GM12878 (cell line): ENCODE measurements at regions not wholly inside any gene's neighbourhood (a gene's known extent, or its start where the extent isn't known, plus 50 kb on each side); places are given as distances from the start of the nearest gene placed in this dataset.

Source experiments
- IKZF1 ChIP-seq: fragments of 450-650 bp; conservative IDR thresholded peaks from 2 replicates; pipeline ENCODE4 v1.6.1; 2017; ENCODE audit warnings: antibody characterized with exemption, mild to moderate bottlenecking
- POLR2AphosphoS5 ChIP-seq: IDR thresholded peaks from 2 replicates; pipeline ENCODE4 v1.6.1; 2011; ENCODE audit warnings: mild to moderate bottlenecking, low read length, inconsistent platforms
- POU2F2 ChIP-seq: IDR thresholded peaks from 3 replicates; pipeline ENCODE4 v1.6.1; 2011; ENCODE audit warnings: low read depth, mild to moderate bottlenecking, low read length, borderline replicate concordance
- TF ChIP-seq, protein P1 (sequence below): fragments of 450-650 bp; formaldehyde crosslinking; IDR thresholded peaks from 2 replicates; pipeline ENCODE4 v1.4.0; 2020; ENCODE audit warnings: mild to moderate bottlenecking, moderate library complexity

DNA sequence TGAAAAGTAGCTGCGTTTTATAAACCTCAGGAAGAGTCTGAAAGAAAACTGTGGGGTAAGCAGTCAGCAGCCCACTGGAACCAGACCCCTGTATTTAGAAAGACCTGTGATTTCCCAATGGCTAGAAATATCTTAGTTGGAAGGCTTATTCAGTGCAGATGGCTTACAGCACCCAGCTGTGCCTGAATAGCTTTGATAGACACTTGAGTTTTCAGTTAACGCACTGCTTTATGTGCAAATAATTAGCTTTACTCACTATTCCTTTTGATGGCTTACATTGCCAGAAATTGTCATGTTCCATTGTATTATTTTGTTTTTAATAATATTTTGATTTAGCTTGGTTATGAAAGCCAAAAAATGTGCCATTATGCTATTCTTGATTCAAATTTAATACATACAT lies 465.3 kb upstream of the SYNCRIP start:
- no peak for TF ChIP-seq POLR2AphosphoS5
- TF ChIP-seq, protein P1, sequence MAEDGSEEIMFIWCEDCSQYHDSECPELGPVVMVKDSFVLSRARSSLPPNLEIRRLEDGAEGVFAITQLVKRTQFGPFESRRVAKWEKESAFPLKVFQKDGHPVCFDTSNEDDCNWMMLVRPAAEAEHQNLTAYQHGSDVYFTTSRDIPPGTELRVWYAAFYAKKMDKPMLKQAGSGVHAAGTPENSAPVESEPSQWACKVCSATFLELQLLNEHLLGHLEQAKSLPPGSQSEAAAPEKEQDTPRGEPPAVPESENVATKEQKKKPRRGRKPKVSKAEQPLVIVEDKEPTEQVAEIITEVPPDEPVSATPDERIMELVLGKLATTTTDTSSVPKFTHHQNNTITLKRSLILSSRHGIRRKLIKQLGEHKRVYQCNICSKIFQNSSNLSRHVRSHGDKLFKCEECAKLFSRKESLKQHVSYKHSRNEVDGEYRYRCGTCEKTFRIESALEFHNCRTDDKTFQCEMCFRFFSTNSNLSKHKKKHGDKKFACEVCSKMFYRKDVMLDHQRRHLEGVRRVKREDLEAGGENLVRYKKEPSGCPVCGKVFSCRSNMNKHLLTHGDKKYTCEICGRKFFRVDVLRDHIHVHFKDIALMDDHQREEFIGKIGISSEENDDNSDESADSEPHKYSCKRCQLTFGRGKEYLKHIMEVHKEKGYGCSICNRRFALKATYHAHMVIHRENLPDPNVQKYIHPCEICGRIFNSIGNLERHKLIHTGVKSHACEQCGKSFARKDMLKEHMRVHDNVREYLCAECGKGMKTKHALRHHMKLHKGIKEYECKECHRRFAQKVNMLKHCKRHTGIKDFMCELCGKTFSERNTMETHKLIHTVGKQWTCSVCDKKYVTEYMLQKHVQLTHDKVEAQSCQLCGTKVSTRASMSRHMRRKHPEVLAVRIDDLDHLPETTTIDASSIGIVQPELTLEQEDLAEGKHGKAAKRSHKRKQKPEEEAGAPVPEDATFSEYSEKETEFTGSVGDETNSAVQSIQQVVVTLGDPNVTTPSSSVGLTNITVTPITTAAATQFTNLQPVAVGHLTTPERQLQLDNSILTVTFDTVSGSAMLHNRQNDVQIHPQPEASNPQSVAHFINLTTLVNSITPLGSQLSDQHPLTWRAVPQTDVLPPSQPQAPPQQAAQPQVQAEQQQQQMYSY (CRISPR knock-in tag), result no peak
- TF ChIP-seq POU2F2, result no peak
- no peak for TF ChIP-seq IKZF1
